SH-SY5Y (cell line): ENCODE measurements at regions not wholly inside any gene's neighbourhood (a gene's known extent, or its start where the extent isn't known, plus 50 kb on each side); places are given as distances from the start of the nearest gene placed in this dataset.

Experiments
- GATA2 ChIP-seq: IDR thresholded peaks from 2 replicates; pipeline ENCODE4 v1.6.1; 2011; ENCODE audit warnings: mild to moderate bottlenecking, low read depth, low read length
- GATA3 ChIP-seq: IDR thresholded peaks from 2 replicates; pipeline ENCODE4 v1.6.1; 2011; ENCODE audit warnings: low read depth, mild to moderate bottlenecking, low read length, moderate library complexity

GRCh38 chr12:97283297-97283696 is 179.3 kb upstream of the RMST start:
- TF ChIP-seq GATA3: no peak
- TF ChIP-seq GATA2: no peak
